CD4-positive, alpha-beta T cell (primary cell): ENCODE measurements at regions not wholly inside any gene's neighbourhood (a gene's known extent, or its start where the extent isn't known, plus 50 kb on each side); places are given as distances from the start of the nearest gene placed in this dataset.

Source experiments
- ATAC-seq: fragments of 200-7000 bp; cut with Tn5 transposase; one replicate; pipeline ENCODE4 v1.10.0; 2022; ENCODE audit warnings: mild to moderate bottlenecking; ENCODE audit not compliant: poor library complexity
- CTCF ChIA-PET: fragments of 350-600 bp; sonication (Branson Sonifier 250); formaldehyde crosslinking; loops from one replicate; lab custom pipeline; 2021; ENCODE audit warnings: antibody characterized with exemption, inconsistent platforms; lab: Charles Lee
- POLR2A ChIA-PET: fragments of 350-600 bp; sonication (Branson Sonifier 250); formaldehyde crosslinking; loops from one replicate; lab custom pipeline; 2021; ENCODE audit warnings: antibody characterized with exemption, inconsistent platforms; lab: Charles Lee
- DNase-seq, 14 experiments: peaks; one replicate each; pipeline ENCODE4 v3.0.0-alpha.2; 2013 to 2020; ENCODE audit warnings: mixed read lengths in 2 of 14
- H3K27ac ChIP-seq, 2 donors: one replicate each; pipeline versions ENCODE4 v1.5.1 to v1.7.0; 2013; ENCODE audit warnings: low read length in 2 of 2, low read depth in 1 of 2, mild to moderate bottlenecking in 1 of 2
- H3K27me3 ChIP-seq, 2 experiments: 1 replicate in 1 of 2; 2 replicates in 1 of 2; pipeline versions ENCODE4 v1.6.1 to v1.7.0; 2013; ENCODE audit warnings: low read length in 2 of 2, control low read depth in 1 of 2, mild to moderate bottlenecking in 1 of 2, moderate library complexity in 1 of 2; ENCODE audit not compliant: insufficient read depth in 2 of 2, control insufficient read depth in 1 of 2
- H3K36me3 ChIP-seq: one replicate; pipeline ENCODE4 v1.6.1; 2013; ENCODE audit warnings: low read length, control low read depth; ENCODE audit not compliant: insufficient read depth
- H3K4me1 ChIP-seq: one replicate; pipeline ENCODE4 v1.6.1; 2013; ENCODE audit warnings: low read length, control low read depth; ENCODE audit not compliant: insufficient read depth
- H3K4me3 ChIP-seq: one replicate; pipeline ENCODE4 v1.5.1; 2013; ENCODE audit warnings: mild to moderate bottlenecking, low read length, moderate library complexity
- H3K9me3 ChIP-seq, 2 experiments: 1 replicate in 1 of 2; 2 replicates in 1 of 2; pipeline versions ENCODE4 v1.6.1 to v1.7.0; 2013; ENCODE audit warnings: low read length in 2 of 2, mild to moderate bottlenecking in 2 of 2, control low read depth in 1 of 2, moderate library complexity in 1 of 2; ENCODE audit not compliant: control insufficient read depth in 1 of 2, insufficient read depth in 1 of 2
- H3K27ac Mint-ChIP-seq: one replicate; pipeline ENCODE4 v1.8.0; 2020; ENCODE audit warnings: mixed read lengths
- H3K27me3 Mint-ChIP-seq: one replicate; pipeline ENCODE4 v1.8.0; 2021; ENCODE audit warnings: mixed read lengths
- H3K36me3 Mint-ChIP-seq: one replicate; pipeline ENCODE4 v1.8.0; 2021; ENCODE audit warnings: low read depth, mixed read lengths
- H3K4me1 Mint-ChIP-seq: one replicate; pipeline ENCODE4 v1.8.0; 2021; ENCODE audit warnings: low read depth, mixed read lengths
- H3K4me3 Mint-ChIP-seq: one replicate; pipeline ENCODE4 v1.8.0; 2020; ENCODE audit warnings: mild to moderate bottlenecking, mixed read lengths
- H3K9me3 Mint-ChIP-seq: one replicate; pipeline ENCODE4 v1.8.0; 2020; ENCODE audit warnings: mixed read lengths
- CTCF ChIP-seq: fragments of 200-600 bp; IDR thresholded peaks from one replicate; pipeline ENCODE4 v1.8.0; 2022; ENCODE audit warnings: antibody characterized with exemption, mild to moderate bottlenecking
- intact Hi-C, 2 experiments: fragments of 100-400 bp; cut with DNase I in 1 of 2; cut with micrococcal nuclease in 1 of 2; formaldehyde crosslinking; loops; one replicate each; pipeline versions ENCODE4 v1.15.1 to v1.9.0; 2023 to 2025; cut with DNase I, micrococcal nuclease

- CTCF ChIA-PET, result no interaction called here
- Histone ChIP-seq H3K27me3 (no peaks in the 10 kb centered on the region), H3K27ac (no peak overlapping the region), H3K4me1 (no peaks in the 10 kb centered on the region), H3K9me3 (peaks cover 0 to 4% of the 10 kb centered on the region in 2 experiments), H3K36me3 (no peaks in the 10 kb centered on the region), H3K4me3 (no peak overlapping the region)
- intact Hi-C loops, result no loop called here
- Mint-ChIP-seq H3K9me3 (peaks cover 10% of the 10 kb centered on the region), H3K27me3 (no peaks in the 10 kb centered on the region), H3K36me3 (no peaks in the 10 kb centered on the region), H3K4me1 (no peaks in the 10 kb centered on the region), H3K4me3 (no peak overlapping the region), H3K27ac (no peak overlapping the region)
- POLR2A ChIA-PET, result no interaction called here
- no peak for TF ChIP-seq CTCF
- ATAC-seq (no peak), DNase-seq (no peak)
These were observed 1128.4 kb upstream of the MAP3K7 start for GRCh38 chr6:91715171-91715805.

- H3K36me3 ChIP-seq, result no peaks in the 10 kb centered on the region
- Mint-ChIP-seq H3K36me3 (no peaks in the 10 kb centered on the region), H3K4me1 (no peaks in the 10 kb centered on the region), H3K27me3 (no peaks in the 10 kb centered on the region), H3K27ac (no peak overlapping the region), H3K9me3 (peaks cover 9% of the 10 kb centered on the region), H3K4me3 (no peak overlapping the region)
- peaks cover 0 to 4% of the 10 kb centered on the region in 2 experiments for H3K9me3 ChIP-seq
- no peak overlapping the region for H3K4me3 ChIP-seq
- CTCF ChIA-PET, result no interaction called here
- POLR2A ChIA-PET, result no interaction called here
- H3K4me1 ChIP-seq, result no peaks in the 10 kb centered on the region
- intact Hi-C loops, result no loop called here
- H3K27ac ChIP-seq, result no peak overlapping the region
- no peaks in the 10 kb centered on the region for H3K27me3 ChIP-seq
- ATAC-seq, result no peak
- TF ChIP-seq CTCF, result no peak
- no peak for DNase-seq
These were observed 1127.0 kb upstream of the MAP3K7 start for GRCh38 chr6:91713911-91714310.

GRCh38 chr6:91711518-91711917 is 1124.6 kb upstream of the MAP3K7 start:
- no peak for DNase-seq
- ChIA-PET POLR2A (no interaction called here), CTCF (no interaction called here)
- no peak for ATAC-seq
- Histone ChIP-seq H3K27me3 (no peaks in the 10 kb centered on the region), H3K27ac (no peak overlapping the region), H3K4me3 (no peak overlapping the region), H3K9me3 (peaks cover 0 to 4% of the 10 kb centered on the region in 2 experiments), H3K4me1 (no peaks in the 10 kb centered on the region), H3K36me3 (no peaks in the 10 kb centered on the region)
- Mint-ChIP-seq H3K36me3 (no peaks in the 10 kb centered on the region), H3K27ac (no peak overlapping the region), H3K9me3 (peaks cover 5% of the 10 kb centered on the region), H3K27me3 (no peaks in the 10 kb centered on the region), H3K4me3 (no peak overlapping the region), H3K4me1 (no peaks in the 10 kb centered on the region)
- intact Hi-C loops, result no loop called here
- no peak for TF ChIP-seq CTCF
